ENCODE measurements at regions not wholly inside any gene's neighbourhood (a gene's known extent, or its start where the extent isn't known, plus 50 kb on each side); places are given as distances from the start of the nearest gene placed in this dataset.

DNA sequence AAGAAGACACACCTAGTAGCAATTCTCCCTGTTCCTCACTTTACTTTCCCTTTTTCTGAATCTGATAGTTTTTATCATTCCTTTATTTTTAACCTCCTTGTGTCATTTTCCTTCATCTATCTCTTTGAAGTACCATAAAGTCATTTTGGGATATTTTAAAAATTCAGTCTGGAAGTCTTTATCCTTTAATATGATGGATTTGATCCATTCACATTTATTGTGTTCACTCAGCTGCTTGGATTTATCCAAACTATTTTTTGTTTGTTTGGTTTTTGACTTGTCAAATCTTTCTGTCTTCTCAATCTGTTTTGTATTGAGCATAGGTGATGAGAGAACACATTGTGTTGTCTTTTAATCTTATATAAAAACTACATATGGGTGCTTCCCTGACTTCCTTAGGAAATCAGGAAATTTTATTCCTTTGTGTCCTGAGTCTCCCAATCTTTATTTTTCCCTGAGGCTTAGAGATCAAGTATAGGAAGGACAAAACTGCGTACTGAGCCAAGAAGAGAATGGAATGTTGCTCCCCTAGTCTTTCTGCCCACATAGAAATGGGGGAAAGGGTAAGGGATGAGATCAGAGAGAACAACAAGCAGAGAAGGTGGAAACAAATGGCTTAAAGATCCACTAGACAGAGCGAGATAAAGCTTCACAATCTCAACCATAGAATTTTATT is 132.7 kb upstream of the HABP2 start:
- no peak for DNase-seq (ENCODE audit: low spot score)

DNA sequence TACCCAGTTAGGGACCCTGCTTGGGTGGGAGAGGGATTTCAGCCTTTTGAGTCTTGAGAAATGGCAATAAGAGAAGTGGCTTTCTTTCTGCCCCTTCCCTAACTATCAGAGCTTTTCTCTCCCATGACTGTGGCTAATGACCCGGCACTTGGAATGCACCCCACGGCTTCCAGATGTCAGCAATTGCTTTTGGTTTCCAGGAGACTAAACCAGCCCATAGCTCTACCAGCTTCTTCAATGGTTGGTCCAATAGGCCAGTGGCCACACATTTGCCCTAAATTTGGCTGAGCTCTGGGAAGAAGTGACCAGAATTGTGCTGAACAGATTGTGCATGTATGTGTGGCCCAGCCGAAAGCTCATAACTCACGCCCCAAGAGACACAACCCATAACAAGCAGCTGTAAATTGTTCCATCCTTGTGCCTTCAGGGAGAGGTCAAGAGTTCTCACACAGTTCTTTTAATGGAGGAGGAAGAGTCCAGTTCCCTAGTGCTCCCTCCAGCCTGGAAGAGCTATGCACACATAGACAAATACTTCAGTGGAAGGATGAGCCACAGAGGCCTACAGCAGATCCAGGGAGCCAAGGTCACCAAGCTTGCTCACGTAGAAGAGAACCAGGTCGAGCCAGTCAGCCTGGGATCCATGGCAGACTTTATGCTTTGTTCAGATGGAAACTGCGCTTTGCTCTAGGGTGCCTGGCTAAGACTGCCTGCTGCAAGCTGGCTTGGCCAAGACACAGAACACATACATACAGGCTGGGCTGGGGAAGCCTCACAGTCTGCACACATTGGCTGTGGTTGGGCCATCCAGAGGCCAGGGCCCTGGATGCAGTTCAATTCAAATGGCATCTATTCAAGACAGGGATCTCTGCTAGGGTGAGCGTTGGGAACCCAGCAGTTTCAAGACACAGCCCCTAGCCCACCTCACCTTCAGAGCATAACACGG is 131.8 kb upstream of the HABP2 start:
- DNase-seq (ENCODE audit: low spot score): no peak

DNA sequence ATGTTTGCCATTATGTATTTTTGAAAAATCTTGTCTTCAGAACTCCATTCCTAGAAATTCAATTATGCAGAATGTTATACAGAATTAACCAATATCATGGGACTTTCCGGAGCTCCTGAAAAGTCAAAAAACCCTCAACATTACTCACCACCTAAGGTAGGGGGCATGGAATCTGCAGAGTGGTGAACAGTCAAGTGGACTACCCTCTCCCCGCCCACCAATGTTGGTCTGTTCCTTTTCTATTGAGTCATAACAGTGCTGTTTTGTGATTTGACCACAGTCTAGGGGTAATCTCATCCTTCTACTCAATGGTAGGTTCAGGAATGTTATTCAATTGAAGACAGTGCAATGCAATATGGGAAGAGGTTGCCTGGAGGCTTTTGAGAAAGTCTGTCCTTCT is 130.5 kb upstream of the HABP2 start:
- no peak for DNase-seq (ENCODE audit: low spot score)

DNA sequence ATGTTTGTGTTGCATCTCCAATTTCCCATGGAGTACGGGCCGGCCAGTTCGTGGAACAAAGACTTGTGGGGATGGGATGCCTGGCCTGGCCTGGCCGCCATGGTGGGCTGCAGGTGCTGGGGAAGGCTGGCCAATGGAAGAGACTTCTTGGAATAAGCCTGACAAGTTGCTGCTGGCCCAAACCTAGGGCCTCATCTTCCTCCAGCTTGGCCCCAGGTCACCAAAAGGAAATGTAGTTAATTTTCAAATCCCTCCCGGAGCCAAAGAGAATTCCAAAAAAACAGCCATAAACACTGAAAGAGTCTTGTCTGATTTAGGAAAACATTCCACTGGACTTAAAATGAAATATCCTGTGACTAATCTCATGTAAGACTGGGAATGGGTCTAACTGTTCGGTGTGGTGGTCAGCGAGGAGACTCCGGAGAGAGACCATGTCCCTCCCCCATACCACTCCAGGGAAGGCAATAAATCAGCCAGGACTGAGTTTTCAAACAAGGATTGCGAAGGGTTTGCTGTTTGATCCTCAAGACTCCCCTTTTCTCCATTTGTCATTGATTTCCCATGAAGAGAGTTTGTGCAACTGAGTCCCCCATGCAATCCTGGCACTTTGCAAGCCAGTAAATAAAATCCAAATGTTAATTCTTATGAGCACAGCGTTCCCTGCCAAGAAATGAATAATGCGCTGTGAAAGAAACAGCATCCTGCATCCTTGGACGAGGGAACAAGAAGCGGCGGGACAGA is 128.7 kb upstream of the HABP2 start:
- DNase-seq (ENCODE audit: low spot score): no peak

DNA sequence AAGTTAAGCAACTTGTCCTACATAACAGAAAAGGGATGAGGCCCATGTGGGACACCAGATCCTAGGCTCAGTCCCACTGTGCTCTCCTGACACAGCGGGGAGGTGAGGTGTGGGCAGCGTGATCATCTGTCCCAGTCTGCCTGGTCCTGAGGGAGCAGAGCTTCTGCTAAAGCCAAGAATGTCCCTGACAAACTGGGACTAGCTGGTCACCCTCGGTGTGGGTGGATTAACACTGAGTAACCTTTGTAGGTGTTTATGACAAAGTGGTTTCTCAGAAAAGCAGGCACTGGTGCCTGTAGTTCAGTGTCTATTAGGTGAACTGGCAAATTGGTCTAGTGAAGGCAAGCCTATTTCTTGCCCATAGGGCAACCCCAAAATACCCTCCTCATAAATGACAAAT is 127.8 kb upstream of the HABP2 start:
- no peak for DNase-seq (ENCODE audit: low spot score)

DNA sequence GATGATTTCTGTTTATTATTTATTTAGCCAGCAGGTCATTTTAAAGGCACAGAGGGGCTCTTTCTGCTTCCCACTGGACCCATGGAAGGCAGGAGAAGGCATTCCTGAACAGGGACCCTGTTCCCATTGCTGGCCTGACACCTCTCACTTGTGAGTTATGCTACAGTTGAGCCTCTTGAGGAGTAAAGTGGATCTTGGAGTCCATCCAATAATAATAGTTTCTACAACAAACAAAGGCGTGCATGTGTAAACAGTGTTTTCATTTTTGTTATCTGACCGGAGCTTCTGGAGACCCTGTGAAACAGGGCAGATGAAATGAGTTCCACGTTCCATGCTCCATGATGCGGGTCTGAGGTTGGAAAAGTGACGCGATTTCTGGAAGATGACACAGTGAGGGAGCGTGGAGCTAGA is 127.3 kb upstream of the HABP2 start:
- DNase-seq (ENCODE audit: low spot score): no peak

DNA sequence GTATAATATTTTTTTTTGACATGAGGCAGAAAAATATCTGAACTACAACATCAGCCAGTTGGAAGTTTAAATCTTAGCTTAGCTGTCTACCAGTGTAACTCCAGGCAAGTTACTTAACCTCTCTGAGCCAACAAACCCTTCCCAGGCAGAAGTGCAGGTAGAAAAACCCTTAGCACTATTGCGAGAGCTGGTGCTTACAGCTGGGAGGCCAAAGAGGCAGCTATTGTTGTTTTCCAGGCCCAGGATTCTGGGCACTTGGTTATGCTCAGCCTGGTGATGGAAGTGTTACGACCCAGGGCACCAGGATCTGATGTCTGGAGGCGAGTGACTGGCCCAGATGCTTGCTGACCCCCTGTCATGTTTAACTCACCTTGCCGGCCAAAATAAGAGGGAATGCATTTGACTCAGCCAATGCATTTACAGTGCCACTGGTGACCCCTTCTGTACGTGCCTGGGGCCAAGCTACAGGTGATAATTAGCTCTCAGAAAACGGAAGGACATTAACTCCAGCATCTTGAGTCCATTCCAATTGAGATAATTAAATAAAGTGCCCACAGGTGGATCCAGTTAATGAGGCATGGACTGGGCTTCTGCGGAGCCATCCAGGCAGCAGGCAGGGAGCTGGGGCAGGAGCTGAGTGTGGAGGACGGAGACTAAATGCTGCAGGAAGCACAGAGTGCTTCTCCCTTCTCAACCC is 126.5 kb upstream of the HABP2 start:
- DNase-seq (ENCODE audit: low spot score): no peak

DNA sequence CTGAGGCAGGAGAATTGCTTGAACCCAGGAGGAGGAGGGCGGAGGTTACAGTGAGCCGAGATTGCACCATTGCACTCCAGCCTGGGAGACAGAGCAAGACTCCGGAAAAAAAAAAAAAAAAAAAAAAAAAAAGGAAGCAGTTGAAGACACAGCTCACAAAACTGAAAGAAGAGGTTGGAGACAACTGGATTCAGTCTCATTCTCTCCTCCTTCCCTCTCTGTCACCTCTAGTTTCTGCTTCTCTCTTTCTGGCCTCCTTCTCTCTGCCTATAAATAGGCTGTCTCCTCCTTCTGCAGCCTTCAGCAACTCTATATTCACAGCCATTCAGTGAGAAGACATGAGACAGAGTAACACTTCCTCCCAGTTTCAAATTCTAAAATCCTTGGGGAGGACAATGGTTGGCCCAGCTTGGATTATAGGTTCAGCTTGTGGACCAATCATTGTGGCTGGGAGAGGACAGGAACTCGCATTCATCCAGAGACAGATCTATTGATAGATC is 125.6 kb upstream of the HABP2 start:
- no peak for DNase-seq (ENCODE audit: low spot score)

DNA sequence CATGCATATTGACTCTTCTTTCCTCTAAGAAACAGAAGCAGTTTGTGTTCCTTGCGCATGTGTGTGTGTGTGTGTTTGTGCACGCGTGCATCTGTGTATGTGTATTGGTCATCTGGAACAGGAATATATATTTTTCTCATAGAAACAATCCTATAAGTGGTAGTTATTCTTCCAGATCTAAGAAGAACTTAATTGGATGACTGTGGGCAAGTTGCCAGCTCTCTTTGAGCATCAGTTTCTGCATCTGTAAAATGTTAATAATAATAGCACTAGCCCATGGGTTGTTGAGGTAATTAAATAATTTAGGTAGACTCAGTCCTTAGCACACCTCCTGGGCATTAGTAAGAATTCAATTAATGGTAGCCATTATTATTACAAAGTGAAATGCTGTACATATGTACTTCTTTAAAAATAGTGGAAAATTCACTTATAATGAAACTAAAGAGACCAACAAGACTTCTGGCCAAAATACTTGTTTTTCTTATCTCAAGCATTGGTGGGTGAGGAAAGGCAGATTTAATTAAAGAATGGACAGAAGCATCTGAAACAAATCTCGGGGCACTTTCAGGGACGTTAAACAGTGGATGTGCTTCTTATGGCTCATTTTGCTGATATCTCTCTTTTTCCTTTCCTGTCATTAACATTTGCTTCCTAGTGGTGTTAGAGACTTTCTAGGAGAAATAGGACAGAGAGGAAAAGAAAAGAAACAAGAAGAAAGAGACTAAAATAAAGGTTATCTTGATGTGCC is 124.9 kb upstream of the HABP2 start:
- DNase-seq (ENCODE audit: low spot score): no peak

DNA sequence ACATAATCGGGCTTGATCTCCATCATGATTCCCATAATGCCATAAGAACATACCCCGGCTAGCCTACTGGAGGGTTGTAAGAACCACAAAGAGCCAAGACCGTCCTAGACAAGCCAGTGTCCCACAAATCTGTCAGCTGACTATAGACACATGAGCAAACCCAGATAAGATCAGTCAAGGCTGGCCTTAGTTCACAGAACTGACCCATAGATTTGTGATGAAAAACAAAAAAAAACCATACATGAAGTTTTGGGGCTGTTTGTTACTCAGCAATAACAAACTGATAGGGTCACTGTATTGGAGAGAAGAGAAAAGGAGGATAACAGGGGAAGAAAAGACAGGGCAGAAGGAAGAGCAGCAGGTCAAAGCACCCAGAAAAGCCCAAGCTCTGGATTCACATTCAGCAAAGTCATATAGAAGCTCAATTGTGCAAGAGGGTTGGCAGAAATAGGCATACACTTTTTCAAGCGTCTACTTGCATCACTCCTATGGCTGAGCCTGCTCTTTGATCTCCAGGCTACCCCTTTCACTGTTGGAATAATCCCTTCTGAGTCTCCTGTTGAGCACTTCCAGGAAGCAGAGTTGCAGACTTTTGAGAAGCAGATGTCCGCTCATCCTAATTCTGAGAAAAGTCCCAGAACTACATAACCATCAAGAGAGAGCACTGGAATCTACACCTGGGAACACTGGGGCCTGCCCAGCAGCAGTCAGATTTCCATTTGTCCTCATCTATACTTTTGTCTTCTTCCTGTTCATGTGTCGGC is 122.0 kb upstream of the HABP2 start:
- DNase-seq (ENCODE audit: low spot score): no peak

DNA sequence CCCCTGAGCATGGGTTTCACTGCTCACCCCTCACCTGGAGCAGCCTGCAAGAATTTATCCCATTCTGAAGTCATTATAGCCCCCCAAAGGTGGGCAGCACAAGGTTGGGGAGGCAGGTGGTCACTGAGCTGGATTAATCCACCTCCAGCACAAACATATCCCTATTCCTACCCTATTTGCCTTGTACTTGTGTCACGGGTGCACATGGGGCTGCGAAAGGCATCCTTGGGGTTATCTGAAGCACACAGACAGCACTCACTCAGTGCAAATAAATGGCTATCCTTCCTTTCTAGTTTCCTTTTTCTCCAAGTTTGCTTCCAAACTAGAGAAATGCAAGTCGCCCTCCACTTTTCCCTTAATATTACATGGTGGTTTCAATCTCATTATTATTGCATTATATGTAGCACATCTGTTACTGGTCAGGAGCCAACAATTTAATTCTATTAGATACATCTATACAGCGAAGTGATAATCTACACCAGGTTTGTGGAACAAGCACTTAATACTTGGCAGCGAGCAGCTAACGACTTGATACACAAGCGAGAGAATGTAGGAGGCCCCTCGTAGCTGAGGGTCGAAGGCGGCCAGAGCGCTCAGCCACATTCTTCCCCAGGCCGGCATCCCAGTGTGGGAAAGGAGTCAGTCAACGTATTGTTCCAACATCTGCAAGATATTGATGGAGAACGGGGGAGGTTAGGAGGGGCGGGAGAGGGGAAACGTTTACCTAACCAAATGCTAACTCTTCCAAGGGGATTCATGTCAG is 121.3 kb upstream of the HABP2 start:
- DNase-seq (ENCODE audit: low spot score): no peak

DNA sequence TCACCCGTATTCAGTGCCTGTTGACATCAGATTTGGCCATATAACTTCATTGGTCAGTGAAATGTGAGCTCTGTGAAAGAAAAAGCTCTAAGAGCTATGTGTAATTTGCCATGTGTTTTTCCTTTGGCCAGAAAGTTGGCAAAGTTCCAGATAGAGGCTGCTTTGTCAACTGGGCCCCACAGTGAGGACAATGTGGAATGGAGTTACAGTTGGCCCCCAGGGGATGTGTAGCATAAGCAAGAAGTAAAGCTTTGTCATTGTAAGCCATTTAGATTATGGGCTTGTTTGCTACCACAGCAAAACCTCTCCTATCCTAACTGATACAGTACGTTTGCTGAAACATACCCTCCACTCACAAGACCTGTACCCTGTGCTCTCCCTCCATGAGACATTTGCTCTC is 119.1 kb upstream of the HABP2 start:
- DNase-seq (ENCODE audit: low spot score): no peak

DNA sequence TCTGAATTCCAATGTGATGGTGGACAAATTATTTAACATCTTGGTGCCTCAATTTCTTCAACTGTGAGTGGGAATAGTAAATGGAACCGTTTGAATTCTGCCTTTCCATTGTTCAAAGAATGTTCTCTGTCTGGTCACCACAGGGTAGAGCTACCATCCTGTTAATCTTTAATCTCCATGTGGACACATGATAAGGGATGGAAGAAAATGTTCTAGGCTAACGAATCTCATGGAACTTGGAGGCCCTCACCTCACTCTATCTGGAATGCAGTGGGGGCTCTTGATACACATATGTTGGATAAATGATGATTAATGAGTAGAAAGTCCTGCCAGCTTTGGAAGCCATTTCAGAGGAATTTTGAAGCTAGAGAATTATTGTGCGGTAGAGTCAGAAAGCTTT is 118.5 kb upstream of the HABP2 start:
- DNase-seq (ENCODE audit: low spot score): no peak

DNA sequence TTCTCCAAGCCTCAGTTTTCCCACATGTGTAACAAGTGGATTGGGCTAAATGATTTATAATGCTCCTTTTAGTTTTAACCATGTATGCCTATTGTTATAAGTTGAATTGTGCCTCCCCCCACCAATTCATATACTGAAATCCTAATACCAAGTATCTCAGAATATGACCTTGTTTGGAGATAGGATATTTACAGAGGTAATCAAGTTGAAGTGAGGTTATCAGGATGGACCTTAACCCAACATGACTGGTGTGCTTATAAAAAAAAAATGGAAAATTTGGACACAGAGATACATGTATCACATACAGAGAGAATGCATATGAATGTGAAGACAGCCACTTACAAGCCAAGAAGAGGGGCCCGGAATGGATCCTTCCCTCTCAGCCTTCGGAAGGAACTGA is 117.9 kb upstream of the HABP2 start:
- no peak for DNase-seq (ENCODE audit: low spot score)

DNA sequence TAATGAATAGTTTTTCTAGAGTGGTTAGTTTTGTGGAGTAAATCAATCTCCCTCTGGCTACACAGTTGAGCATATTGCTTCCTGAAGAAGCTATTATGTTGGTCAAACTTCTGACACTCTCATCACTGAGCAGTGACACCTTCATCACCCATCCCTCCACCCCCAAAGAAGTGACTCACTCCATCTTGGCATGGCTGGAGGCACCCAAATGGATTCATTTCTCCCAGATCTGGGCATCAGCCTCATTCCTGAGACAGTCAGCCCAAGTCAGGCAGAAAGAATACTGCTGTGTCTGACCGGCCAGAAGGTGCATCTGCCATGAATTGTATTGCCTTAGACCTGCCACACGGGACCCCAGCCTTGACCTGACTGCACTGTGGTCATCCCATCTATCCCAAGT is 117.0 kb upstream of the HABP2 start:
- DNase-seq (ENCODE audit: low spot score): no peak

DNA sequence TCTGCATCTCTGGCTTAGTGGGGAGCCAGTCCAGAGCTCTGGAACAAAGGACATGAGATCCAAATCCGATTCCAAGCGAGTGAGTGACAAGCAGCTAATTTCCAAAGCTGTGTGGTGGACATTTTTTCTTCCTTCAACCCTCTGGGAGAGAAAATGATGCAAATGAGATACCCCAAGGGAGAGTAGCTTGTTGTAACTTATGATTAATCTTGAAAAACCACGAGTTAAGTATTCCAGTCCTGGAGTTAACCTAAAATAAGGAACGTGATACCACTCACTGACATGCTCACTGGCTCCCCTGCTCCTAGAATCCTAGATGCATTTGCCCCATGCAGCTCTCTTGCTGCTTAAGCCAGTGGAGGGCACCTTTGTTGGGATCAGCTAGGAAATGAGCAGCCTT is 116.0 kb upstream of the HABP2 start:
- DNase-seq (ENCODE audit: low spot score): no peak

DNA sequence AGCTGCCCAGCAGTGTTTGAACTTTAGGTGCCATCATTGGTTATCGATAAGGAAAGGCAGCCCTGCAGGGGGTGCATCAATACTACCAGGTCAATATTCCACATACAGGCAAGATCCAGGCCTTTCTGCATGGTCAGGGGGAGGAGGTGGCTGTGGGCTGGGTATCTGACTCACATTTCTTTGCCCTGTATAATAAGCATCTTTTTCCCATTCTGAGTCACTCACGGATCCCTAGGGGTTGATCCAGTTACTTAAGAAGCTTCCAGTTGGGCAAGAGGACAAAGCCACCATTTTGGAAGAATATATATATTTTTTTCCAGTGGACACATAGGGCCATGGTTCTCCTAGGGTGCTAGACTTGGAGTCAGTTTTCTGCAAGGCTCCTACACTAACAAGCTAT is 114.2 kb upstream of the HABP2 start:
- DNase-seq (ENCODE audit: low spot score): no peak

DNA sequence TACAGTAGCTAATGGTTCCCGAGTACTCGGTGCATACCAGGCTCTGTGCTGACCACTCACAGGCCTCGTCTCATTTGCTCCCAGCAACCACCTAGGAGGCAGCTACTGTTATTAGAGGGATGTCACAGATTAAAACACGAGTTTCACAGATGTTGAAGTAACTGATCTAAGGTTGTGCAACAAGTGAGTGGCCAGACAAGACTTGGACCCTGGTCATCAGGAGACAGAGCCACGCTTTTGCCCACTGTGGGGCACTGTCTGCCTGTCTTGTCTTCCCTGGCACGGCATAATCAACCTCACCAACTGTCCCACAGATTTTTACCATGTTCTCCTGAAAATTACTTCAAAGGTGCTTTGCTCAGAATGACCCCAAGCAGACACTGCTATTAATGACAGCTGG is 111.6 kb upstream of the HABP2 start:
- DNase-seq (ENCODE audit: low spot score): no peak

DNA sequence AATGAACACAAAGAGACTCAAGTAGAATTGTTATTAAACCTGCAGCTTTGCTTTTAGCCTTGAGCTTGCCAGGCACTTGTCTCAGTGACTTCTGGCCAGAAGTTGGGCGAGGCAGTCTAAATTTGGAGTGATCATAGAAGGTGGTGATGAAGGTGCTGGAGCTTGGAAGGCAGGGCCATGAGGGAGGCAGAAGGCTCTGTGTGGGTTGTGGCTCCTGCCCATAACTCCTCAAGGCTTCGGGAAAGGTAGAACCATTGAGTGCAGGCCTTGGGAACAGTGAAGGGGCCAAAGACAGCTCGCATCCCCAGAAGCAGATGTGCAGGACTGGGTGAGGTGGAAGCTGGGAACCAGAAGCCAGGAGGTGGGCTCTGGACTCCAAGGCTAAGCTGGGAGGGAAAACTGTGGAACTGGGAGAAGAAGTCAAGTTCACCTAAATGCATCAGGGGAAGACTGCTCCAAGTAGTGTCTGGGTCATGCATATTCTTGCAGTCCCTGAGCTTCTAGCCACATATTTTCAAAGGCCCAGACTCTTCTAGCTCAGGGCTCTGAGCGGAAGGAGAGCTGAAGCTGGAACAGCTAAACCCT is 111.1 kb upstream of the HABP2 start:
- no peak for DNase-seq (ENCODE audit: low spot score)
